ENCODE measurements at regions not wholly inside any gene's neighbourhood (a gene's known extent, or its start where the extent isn't known, plus 50 kb on each side); places are given as distances from the start of the nearest gene placed in this dataset.

- no peak for TF ChIP-seq ZNF274 (IDR thresholded peaks at IDR 0.05; ENCODE audit: low read length)
- TF ChIP-seq ZNF274 (tag by site-specific recombination; IDR thresholded peaks at IDR 0.05; ENCODE audit: borderline replicate concordance): no peak
- TF ChIP-seq ZBTB8A (tag by site-specific recombination; IDR thresholded peaks at IDR 0.05): no peak
- TF ChIP-seq, protein P1, sequence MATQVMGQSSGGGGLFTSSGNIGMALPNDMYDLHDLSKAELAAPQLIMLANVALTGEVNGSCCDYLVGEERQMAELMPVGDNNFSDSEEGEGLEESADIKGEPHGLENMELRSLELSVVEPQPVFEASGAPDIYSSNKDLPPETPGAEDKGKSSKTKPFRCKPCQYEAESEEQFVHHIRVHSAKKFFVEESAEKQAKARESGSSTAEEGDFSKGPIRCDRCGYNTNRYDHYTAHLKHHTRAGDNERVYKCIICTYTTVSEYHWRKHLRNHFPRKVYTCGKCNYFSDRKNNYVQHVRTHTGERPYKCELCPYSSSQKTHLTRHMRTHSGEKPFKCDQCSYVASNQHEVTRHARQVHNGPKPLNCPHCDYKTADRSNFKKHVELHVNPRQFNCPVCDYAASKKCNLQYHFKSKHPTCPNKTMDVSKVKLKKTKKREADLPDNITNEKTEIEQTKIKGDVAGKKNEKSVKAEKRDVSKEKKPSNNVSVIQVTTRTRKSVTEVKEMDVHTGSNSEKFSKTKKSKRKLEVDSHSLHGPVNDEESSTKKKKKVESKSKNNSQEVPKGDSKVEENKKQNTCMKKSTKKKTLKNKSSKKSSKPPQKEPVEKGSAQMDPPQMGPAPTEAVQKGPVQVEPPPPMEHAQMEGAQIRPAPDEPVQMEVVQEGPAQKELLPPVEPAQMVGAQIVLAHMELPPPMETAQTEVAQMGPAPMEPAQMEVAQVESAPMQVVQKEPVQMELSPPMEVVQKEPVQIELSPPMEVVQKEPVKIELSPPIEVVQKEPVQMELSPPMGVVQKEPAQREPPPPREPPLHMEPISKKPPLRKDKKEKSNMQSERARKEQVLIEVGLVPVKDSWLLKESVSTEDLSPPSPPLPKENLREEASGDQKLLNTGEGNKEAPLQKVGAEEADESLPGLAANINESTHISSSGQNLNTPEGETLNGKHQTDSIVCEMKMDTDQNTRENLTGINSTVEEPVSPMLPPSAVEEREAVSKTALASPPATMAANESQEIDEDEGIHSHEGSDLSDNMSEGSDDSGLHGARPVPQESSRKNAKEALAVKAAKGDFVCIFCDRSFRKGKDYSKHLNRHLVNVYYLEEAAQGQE (tag by site-specific recombination; IDR thresholded peaks at IDR 0.05): no peak
Measured at GRCh38 chr22:23400286-23400981, 179.7 kb downstream of the IGLL1 start.

Data from HEK293 (cell line).